Fibroblast of lung (primary cell): ENCODE measurements at regions not wholly inside any gene's neighbourhood (a gene's known extent, or its start where the extent isn't known, plus 50 kb on each side); places are given as distances from the start of the nearest gene placed in this dataset.

Experiments
- EZH2 ChIP-seq: IDR thresholded peaks from 2 replicates; pipeline ENCODE4 v1.5.1; 2012; ENCODE audit warnings: low read length, control low read depth, mild to moderate bottlenecking; ENCODE audit errors: missing control alignments
- TF ChIP-seq, protein P1 (sequence below), 2 donors: IDR thresholded peaks in 1 of 2; conservative IDR thresholded peaks in 1 of 2; 1 replicate in 1 of 2; 2 replicates in 1 of 2; pipeline ENCODE4 v1.5.1; 2011 to 2012; ENCODE audit warnings: low read length in 2 of 2, control low read depth in 1 of 2, inconsistent platforms in 1 of 2, low read depth in 1 of 2, mild to moderate bottlenecking in 1 of 2

DNA sequence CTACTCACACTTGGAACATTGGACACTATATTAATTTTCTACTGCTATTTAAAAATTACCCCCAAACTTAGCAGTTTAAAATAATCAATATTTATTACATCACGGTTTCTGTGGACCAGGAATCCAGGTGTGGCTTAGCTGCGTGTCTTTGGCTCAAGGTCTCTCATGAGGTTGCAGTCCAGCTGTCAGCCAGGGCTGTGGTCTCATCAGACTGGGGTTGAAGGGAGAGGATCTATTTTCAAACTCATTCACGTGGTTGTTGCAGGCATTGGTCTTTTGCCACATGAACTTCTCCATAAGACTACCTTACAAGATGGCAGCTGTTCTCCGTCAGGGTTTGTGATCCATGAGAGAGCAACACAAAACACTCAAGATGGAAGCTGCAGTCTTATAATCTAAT is 343.0 kb downstream of the BCAT1 start:
- TF ChIP-seq, protein P1, sequence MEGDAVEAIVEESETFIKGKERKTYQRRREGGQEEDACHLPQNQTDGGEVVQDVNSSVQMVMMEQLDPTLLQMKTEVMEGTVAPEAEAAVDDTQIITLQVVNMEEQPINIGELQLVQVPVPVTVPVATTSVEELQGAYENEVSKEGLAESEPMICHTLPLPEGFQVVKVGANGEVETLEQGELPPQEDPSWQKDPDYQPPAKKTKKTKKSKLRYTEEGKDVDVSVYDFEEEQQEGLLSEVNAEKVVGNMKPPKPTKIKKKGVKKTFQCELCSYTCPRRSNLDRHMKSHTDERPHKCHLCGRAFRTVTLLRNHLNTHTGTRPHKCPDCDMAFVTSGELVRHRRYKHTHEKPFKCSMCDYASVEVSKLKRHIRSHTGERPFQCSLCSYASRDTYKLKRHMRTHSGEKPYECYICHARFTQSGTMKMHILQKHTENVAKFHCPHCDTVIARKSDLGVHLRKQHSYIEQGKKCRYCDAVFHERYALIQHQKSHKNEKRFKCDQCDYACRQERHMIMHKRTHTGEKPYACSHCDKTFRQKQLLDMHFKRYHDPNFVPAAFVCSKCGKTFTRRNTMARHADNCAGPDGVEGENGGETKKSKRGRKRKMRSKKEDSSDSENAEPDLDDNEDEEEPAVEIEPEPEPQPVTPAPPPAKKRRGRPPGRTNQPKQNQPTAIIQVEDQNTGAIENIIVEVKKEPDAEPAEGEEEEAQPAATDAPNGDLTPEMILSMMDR (conservative IDR thresholded peaks at IDR 0.05 in 1 of 2, IDR thresholded peaks at IDR 0.05 in 1 of 2; ENCODE audit: low read depth in 1 of 2, low read length in 2 of 2), result no peak
- TF ChIP-seq EZH2, result no peak
